Activated CD4-positive, alpha-beta T cell treated with anti-CD3 and anti-CD28 coated beads, Interleukin-2, Interleukin-6, amounts not matched to agents 100 ng/mL and 50 ng/mL, durations not matched to agents 16 hours and 8 hours (primary cell): ENCODE measurements at regions not wholly inside any gene's neighbourhood (a gene's known extent, or its start where the extent isn't known, plus 50 kb on each side); places are given as distances from the start of the nearest gene placed in this dataset.

Experiments
- DNase-seq: peaks from one replicate; pipeline ENCODE4 v3.0.0-alpha.2; 2020

- DNase-seq, result no peak
Measured at GRCh38 chr2:45248214-45248613, 239.0 kb upstream of the SIX2 start.

DNA sequence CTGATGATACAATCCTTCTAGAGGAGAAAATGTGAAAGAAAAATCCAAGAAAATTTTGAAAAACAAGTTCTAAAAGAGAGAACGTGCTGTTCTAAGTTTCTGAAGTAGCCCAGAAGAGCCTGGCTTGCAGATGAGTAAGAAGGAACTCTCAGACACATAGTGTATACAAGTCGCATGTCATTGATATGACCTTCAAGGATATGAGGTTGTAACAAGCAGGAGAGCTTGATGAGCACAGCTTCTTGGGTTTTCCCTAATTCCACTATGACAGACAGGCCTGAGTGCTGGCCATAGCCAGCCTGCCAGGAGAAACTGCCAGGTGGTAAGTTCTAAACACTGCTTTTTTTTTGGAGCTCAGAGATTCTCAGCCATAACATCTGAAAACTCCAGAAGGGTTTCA, 235.7 kb upstream of the SIX2 start:
- DNase-seq, result no peak

DNA sequence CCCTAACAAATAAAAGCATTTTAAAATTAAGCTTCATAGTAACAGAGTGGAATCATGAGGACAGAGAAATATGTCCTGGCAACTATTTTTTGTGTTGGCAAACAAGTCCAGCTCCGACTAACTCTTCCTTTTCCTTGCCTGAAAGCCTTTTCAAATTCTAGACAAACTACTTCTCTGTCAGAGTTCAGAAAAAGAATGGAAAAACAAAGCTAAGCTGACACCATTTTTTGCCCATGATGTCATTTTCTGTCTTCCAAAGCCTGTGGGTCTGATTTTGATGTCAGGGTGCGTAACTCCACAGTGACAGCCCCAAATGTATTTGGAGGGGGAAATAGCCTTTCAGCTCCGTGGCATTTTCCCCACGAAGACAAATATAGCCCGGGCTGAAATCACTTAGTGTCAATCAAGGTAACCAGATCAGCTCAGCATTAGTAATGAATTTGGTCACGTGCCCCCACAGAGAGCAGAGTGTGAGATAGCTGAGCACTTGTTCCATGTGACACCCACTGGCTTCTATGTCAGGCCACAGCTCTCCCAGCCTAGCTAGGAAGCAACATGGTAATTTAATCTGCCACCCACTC, 233.0 kb upstream of the SIX2 start:
- DNase-seq, result no peak

DNA sequence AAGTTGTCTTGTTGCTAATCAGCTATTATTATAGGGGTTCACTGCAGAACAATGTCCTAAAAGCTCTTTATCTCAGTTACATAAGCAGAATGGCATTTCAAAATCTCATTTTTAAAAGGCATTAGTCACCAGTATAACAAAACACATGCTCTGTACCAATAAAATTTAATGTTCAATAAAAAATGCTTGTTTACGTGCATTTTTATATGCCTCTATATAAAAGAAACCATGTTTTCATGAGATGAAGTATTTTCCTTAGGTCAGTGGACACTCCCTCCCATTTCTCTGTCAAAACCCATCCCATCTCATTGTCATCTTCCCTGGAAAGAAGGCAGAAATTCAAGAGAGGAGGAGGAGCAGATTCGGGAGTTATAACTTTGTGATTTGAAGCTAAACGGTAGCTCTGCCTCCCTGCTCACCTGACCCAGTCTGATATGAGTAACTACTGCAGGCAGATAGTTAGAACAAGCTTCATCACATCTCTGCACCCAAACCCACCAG, 231.9 kb upstream of the SIX2 start:
- DNase-seq, result no peak

- DNase-seq, result peak; percentile 17
Measured at GRCh38 chr2:45237850-45238542, 228.7 kb upstream of the SIX2 start.

GRCh38 chr2:45237128-45237527, 227.9 kb upstream of the SIX2 start:
- no peak for DNase-seq

DNA sequence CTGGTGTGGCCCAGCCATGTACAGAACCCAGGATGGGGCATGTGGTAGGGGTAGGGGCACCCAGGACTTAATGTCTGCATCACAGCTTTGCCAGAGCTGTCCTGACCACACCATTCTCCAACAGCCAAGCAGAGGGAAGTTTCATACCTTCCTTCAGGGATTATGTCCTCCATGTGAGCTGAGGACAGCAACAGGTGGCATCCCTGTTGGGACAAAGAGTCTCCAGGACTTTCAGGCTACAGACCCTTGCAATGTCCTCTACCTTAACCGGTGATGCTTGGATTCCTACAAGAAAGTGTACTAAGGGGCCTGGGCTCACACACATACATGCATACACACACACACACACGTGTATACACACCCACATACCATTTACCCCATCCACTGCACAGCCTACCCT, 227.0 kb upstream of the SIX2 start:
- DNase-seq, result no peak

DNA sequence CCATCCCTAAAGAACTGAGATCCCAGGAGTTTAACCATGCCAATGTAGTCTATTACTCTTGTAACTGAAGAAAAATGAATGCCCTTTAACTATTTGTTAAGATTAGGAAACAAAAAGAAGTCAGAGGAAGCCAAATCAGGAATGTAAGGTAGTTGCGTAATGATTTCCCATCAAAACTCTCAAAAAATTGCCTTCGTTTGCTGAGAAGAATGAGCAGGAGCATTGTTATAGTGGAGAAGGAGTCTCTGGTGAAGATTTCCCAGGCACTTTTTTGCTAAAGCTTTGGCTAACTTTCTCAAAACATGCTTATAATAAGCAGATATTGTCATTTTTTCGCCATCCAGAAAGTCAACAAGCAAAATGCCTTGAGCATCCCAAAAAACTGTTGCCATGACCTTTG, 224.0 kb upstream of the SIX2 start:
- no peak for DNase-seq

GRCh38 chr2:45232818-45233217, 223.6 kb upstream of the SIX2 start:
- no peak for DNase-seq

DNA sequence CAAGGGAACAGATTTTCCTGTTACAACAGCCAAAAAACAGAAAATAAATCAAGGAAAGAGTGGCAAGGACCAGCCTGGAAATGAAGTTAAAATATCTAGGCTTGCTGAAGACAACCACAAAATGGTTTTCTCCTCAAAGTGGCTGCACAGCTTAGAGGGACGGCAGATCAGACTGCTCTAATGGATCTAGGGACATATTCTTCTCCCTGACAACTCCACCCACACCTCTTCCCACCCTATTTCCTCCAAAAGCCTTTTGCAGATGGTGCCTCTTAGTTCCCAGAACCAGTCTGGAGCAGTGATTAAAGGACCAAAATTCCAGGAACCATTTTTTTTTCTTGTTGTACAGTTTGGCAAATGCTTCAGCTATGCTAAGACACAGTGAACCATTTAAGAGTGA, 220.2 kb upstream of the SIX2 start:
- no peak for DNase-seq

GRCh38 chr2:45227347-45227746, 218.1 kb upstream of the SIX2 start:
- DNase-seq, result no peak

DNA sequence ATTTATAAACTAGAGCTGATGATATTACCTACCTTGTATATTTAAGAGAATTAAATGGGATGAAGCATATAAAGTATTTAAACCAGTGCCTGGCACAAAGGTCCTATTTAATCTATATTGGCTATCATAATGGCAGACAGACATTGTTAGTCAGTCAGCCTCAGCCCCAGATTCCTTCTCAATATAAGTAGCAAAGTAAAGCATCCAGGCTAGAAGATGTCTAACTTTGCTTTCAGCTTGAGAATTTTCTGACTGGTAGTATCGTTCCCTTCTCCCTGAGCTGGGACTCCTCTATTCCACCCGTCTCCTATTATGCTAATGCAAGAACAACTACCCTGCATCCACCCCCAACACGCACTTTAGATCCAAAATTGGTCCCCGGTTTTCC, 215.7 kb upstream of the SIX2 start:
- no peak for DNase-seq

DNA sequence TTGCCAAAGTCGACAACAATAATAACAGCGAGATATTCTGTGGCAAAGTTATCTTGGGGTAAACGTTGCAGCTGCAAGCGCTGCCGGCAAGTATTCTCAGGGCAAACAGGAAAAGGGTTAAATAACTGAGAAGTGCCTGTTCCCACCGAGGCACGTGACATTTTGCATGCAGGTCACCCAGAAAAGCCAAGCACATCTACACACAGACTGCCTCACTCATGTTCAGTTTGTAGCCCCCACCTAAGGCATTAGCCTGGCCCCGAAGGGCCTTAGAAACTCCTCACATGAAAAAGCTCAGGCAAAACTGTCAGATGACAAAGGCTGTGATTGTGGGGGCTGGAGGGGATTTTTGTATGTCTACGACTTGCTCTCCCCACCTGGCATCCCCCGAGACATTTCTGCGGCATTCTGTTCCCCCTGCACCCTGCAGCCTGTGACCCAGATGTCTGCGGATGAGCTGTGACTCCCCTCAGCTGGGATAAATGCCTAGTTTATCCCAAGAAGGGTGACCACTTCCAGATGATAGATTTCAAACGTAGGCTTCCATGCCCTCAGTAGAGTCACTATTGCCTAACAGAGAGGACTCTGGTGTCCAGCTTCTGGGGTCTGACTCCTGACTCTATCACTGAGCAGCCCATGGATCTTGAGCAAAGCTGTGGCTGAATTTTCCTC, 215.2 kb upstream of the SIX2 start:
- no peak for DNase-seq

GRCh38 chr2:45223531-45223930, 214.3 kb upstream of the SIX2 start:
- DNase-seq, result no peak

- no peak for DNase-seq
Measured at GRCh38 chr2:45220227-45220626, 211.0 kb upstream of the SIX2 start.

DNA sequence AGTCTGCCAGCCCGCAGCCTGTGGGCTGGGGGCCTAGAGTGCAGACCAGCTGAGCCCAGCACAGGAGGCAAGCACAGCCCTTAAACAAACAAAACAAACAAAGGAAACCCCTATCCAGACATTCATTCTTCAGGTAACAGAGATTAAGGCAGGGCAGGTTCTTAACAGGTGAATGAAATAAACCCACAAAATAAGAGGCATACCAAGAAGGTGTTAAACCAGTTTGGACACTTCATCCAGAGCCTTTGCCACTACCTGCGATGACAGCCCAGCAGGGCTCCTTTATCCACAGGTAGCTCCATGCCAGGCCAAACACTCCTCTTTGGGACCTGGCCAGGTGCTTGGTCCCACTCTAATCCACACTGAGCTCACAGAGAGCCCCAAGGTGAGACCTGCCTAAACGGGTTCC, 209.7 kb upstream of the SIX2 start:
- DNase-seq, result no peak

DNA sequence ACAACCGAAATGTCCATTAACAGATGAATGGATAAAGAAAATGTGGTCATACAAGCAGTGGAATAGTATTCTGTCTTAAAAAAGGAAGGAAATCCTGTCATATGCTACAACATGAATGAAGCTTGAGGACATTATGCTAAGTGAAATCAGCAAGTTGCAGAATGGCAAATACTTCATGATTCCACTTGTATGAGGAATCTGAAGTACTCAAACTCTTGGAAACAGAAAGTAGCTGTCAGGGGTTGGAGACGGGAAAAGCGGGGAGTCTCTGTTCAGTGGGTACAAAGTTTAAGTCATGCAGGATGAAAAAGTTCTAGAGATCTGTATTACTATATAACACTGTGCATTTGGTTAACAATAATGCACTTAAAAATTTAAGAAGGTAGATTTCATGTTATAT, 209.0 kb upstream of the SIX2 start:
- DNase-seq, result no peak

DNA sequence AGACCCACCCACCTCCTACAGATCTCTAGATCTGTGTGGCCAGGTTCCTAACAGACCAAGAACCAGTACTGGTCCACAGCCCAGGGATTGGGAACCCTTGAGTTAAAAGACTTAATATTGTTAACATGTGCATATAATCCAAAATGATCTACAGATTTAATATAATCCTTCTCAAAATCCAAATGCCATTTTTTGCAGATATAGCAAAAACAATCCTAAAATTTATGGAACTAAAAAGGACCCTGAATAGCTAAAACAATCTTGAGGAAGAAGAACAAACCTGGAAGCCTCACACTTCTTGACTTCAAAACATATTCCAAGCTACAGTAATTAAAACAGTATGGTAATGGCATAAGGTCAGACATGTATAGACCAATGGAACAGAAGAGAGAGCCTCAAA, 206.9 kb upstream of the SIX2 start:
- DNase-seq, result no peak

GRCh38 chr2:45214550-45214949, 205.3 kb upstream of the SIX2 start:
- no peak for DNase-seq

DNA sequence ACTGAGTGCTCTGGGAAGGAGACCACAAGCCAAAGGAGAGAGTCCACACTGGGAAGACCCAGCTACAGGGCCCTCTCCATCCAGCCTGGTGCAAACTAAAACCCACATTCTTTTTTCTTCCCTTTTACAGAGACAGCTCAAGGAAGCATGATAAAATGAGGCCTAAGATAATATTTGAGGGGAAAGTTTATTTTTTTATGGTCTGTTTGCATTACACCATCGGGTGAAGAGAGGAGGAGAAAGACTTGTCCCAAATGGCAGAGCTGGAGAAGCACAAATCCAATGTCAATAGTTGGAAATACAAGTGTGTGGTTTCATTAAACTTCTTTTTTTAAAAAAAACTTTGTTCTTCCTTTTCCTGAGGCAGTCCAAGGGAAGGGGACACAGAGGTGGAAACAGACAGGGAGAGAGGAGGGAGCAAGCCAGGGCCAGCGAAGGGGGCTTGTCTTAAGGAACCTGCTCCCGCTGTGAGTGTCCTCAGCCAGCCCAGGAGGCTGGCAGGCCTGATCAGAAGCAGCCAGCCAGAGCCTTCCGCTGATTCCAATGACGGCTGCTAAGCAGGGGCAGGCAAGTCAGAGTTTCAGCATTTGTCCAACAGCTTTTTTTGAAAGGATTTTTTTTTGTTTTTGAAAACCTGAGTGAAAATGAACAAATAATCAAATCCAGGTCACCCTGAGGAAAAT, 203.8 kb upstream of the SIX2 start:
- DNase-seq, result no peak

DNA sequence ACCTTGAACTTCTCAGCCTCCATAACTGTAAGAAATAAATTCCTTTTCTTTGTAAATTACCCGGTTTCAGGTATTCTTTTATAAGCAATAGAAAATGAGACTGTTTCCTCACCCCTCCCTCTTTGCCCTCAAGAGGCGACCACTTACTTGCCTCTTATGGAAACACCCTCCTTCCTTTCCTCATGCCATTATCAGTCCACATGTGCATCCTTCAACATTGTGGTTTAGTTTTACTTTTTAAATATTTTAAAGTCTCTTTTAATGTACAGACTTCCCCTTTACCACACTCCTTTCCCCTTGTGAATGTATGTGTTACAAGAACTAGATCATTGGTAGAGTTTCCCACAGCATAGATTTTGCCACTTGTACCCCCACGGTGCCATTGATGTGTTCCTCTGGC, 202.4 kb upstream of the SIX2 start:
- no peak for DNase-seq

GRCh38 chr2:45210462-45211195, 201.4 kb upstream of the SIX2 start:
- no peak for DNase-seq

DNA sequence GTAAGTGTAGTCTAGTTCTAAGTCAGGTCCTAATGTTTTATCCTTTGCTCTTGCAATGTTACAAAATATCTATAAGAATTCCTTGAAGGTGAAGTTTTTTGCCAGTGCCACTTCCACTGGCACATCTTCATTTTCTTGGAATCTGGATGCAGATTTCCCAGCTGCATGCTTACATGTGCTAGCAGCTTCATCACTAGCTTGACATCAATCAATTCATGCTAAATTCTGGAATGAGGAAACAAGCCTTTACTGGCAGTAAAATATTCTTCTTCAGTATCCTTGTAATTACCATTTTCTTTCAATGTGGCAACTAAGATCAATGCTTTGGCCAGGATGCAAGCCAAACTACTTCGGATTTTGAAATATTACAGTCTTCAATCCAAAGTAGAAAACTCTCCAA, 200.6 kb upstream of the SIX2 start:
- no peak for DNase-seq
